Breast epithelium (tissue), 3 donors: ENCODE measurements at regions not wholly inside any gene's neighbourhood (a gene's known extent, or its start where the extent isn't known, plus 50 kb on each side); places are given as distances from the start of the nearest gene placed in this dataset.

Experiments
- CTCF ChIP-seq, 3 donors: fragments of 450-650 bp; IDR thresholded peaks; one replicate each; pipeline ENCODE4 v1.5.1; 2016 to 2017; ENCODE audit warnings: antibody characterized with exemption in 3 of 3, mild to moderate bottlenecking in 3 of 3, moderate library complexity in 3 of 3
- POLR2A ChIP-seq: fragments of 450-650 bp; IDR thresholded peaks from one replicate; pipeline ENCODE4 v1.6.1; 2016; ENCODE audit warnings: antibody characterized with exemption, mild to moderate bottlenecking, moderate library complexity
- POLR2AphosphoS5 ChIP-seq, 3 donors: sonication (generic); formaldehyde crosslinking; IDR thresholded peaks; one replicate each; pipeline ENCODE4 v1.6.1; 2017; ENCODE audit warnings: antibody characterized with exemption in 3 of 3

- TF ChIP-seq CTCF (IDR thresholded peaks at IDR 0.05) (no peak), POLR2A (no peak), POLR2AphosphoS5 (IDR thresholded peaks at IDR 0.05) (no peak)
These were observed 309.9 kb upstream of the PRMT6 start for GRCh38 chr1:106746448-106747085.
